H1 (cell line): ENCODE measurements at regions not wholly inside any gene's neighbourhood (a gene's known extent, or its start where the extent isn't known, plus 50 kb on each side); places are given as distances from the start of the nearest gene placed in this dataset.

Source experiments
- CTCF ChIA-PET: fragments of 300-600 bp; sonication (Branson Sonifier 250); formaldehyde crosslinking; loops from one replicate; lab custom pipeline; 2021; ENCODE audit not compliant: partially characterized antibody; lab: Charles Lee
- POLR2A ChIA-PET: fragments of 300-600 bp; sonication (Branson Sonifier 250); formaldehyde crosslinking; loops from one replicate; lab custom pipeline; 2021; ENCODE audit warnings: inconsistent platforms; ENCODE audit not compliant: partially characterized antibody; lab: Charles Lee
- DNase-seq, 2 experiments: peaks; one replicate each; pipeline versions ENCODE4 v3.0.0 to v3.0.0-alpha.2; 2010 to 2022; ENCODE audit warnings: low spot score in 2 of 2, low read depth in 1 of 2, mixed read lengths in 1 of 2
- FAIRE-seq: peaks from 2 replicates; lab custom pipeline; 2011; peaks lifted over from hg19 to GRCh38; lab: Jason Lieb, UNC
- H2AFZ ChIP-seq: 2 replicates; pipeline ENCODE4 v1.8.1; 2012; ENCODE audit warnings: low read length, inconsistent platforms
- H2AK5ac ChIP-seq: 2 replicates; pipeline ENCODE4 v1.6.1; 2013; ENCODE audit warnings: low read depth, low read length
- H2BK120ac ChIP-seq: replicated peaks from 2 replicates; pipeline ENCODE3; 2013; ENCODE audit warnings: low read depth, low read length, inconsistent platforms
- H2BK12ac ChIP-seq: 2 replicates; pipeline ENCODE4 v1.6.1; 2013; ENCODE audit warnings: low read depth, low read length
- H2BK15ac ChIP-seq: 2 replicates; pipeline ENCODE4 v1.6.1; 2013; ENCODE audit warnings: low read length
- H2BK20ac ChIP-seq: 2 replicates; pipeline ENCODE4 v1.6.1; 2013; ENCODE audit warnings: low read length
- H2BK5ac ChIP-seq: 2 replicates; pipeline ENCODE4 v1.6.1; 2013; ENCODE audit warnings: low read depth, low read length
- H3K14ac ChIP-seq: 2 replicates; pipeline ENCODE4 v1.6.1; 2013; ENCODE audit warnings: inconsistent platforms; ENCODE audit not compliant: insufficient read length
- H3K18ac ChIP-seq: 2 replicates; pipeline ENCODE4 v1.6.1; 2013; ENCODE audit warnings: low read length; ENCODE audit errors: extremely low read depth
- H3K23ac ChIP-seq: 2 replicates; pipeline ENCODE4 v1.6.1; 2013; ENCODE audit warnings: inconsistent platforms; ENCODE audit not compliant: insufficient read length
- H3K23me2 ChIP-seq: 2 replicates; pipeline ENCODE4 v1.6.1; 2013; ENCODE audit warnings: low read depth, low read length
- H3K27ac ChIP-seq: 2 replicates; pipeline ENCODE4 v1.6.1; 2011; ENCODE audit warnings: low read depth, low read length, inconsistent platforms
- H3K27me3 ChIP-seq, 4 experiments: replicated peaks in 1 of 4; 1 replicate in 1 of 4; 2 replicates in 3 of 4; pipeline versions ENCODE4 v1.6.1 to v1.8.1; 2011 to 2013; ENCODE audit warnings: low read length in 3 of 4, mild to moderate bottlenecking in 3 of 4, inconsistent platforms in 2 of 4, mixed read lengths in 2 of 4, moderate library complexity in 1 of 4; ENCODE audit not compliant: control insufficient read depth in 3 of 4, insufficient read depth in 3 of 4; ENCODE audit errors: extremely low read depth in 1 of 4
- H3K36me3 ChIP-seq, 4 experiments: 2 replicates each; pipeline versions ENCODE4 v1.6.1 to v1.8.1; 2011 to 2013; ENCODE audit warnings: mild to moderate bottlenecking in 4 of 4, low read length in 3 of 4, moderate library complexity in 2 of 4, control low read depth in 1 of 4, inconsistent platforms in 1 of 4; ENCODE audit not compliant: insufficient read depth in 4 of 4, control insufficient read depth in 2 of 4
- H3K4ac ChIP-seq: replicated peaks from 2 replicates; pipeline ENCODE3; 2013; ENCODE audit warnings: low read length, low read depth, mixed read lengths, inconsistent platforms; ENCODE audit not compliant: insufficient read length
- H3K4me1 ChIP-seq, 4 experiments: replicated peaks in 1 of 4; 1 replicate in 1 of 4; 2 replicates in 3 of 4; pipeline versions ENCODE4 v1.6.1 to v1.8.1; 2011 to 2013; ENCODE audit warnings: low read length in 3 of 4, inconsistent platforms in 2 of 4, mixed read lengths in 1 of 4; ENCODE audit not compliant: insufficient read depth in 4 of 4, control insufficient read depth in 3 of 4
- H3K4me2 ChIP-seq, 2 experiments: 2 replicates each; pipeline versions ENCODE4 v1.6.1 to v1.8.1; 2011 to 2013; ENCODE audit warnings: low read depth in 2 of 2, low read length in 2 of 2, control low read depth in 1 of 2, inconsistent platforms in 1 of 2, mild to moderate bottlenecking in 1 of 2; ENCODE audit not compliant: insufficient read depth in 1 of 2
- H3K4me3 ChIP-seq, 4 experiments: fragments of 200-600, 300-600 bp in 1 of 4; sonication (generic), shearing (Covaris generic), sonication (Bioruptor Twin) in 1 of 4; 2 replicates each; pipeline versions ENCODE4 v1.5.1 to v1.8.1; 2011 to 2016; ENCODE audit warnings: low read length in 4 of 4, low read depth in 3 of 4, control low read depth in 2 of 4, inconsistent platforms in 2 of 4, mild to moderate bottlenecking in 2 of 4, mixed read lengths in 1 of 4, moderate library complexity in 1 of 4; ENCODE audit not compliant: insufficient read depth in 2 of 4; ENCODE audit errors: extremely low read depth in 1 of 4
- H3K56ac ChIP-seq: replicated peaks from 2 replicates; pipeline ENCODE3; 2013; ENCODE audit warnings: low read depth, mild to moderate bottlenecking, mixed read lengths, low read length, inconsistent platforms; ENCODE audit not compliant: insufficient read length
- H3K79me1 ChIP-seq: 2 replicates; pipeline ENCODE4 v1.6.1; 2013; ENCODE audit warnings: low read depth, low read length, control low read depth
- H3K79me2 ChIP-seq, 2 experiments: 2 replicates each; pipeline versions ENCODE4 v1.6.1 to v1.8.1; 2012 to 2013; ENCODE audit warnings: low read length in 2 of 2, mild to moderate bottlenecking in 2 of 2, inconsistent platforms in 1 of 2; ENCODE audit not compliant: insufficient read depth in 2 of 2, control insufficient read depth in 1 of 2
- H3K9ac ChIP-seq, 4 experiments: replicated peaks in 1 of 4; 1 replicate in 1 of 4; 2 replicates in 3 of 4; pipeline versions ENCODE4 v1.6.1 to v1.8.1; 2011 to 2013; ENCODE audit warnings: low read depth in 3 of 4, low read length in 3 of 4, control low read depth in 2 of 4, mild to moderate bottlenecking in 2 of 4, moderate library complexity in 2 of 4, inconsistent platforms in 1 of 4; ENCODE audit errors: extremely low read depth in 1 of 4
- H3K9me3 ChIP-seq, 2 experiments: 2 replicates each; pipeline versions ENCODE4 v1.6.1 to v1.8.1; 2012 to 2013; ENCODE audit warnings: mild to moderate bottlenecking in 2 of 2, moderate library complexity in 2 of 2, control low read depth in 1 of 2, inconsistent platforms in 1 of 2, low read depth in 1 of 2, low read length in 1 of 2, mixed read lengths in 1 of 2; ENCODE audit not compliant: insufficient read depth in 2 of 2
- H4K20me1 ChIP-seq, 2 experiments: replicated peaks in 1 of 2; 2 replicates each; pipeline versions ENCODE3 to v1.8.1; 2011 to 2013; ENCODE audit warnings: inconsistent platforms in 2 of 2, low read length in 2 of 2, mild to moderate bottlenecking in 1 of 2; ENCODE audit not compliant: insufficient read depth in 2 of 2, control insufficient read depth in 1 of 2
- H4K5ac ChIP-seq: 2 replicates; pipeline ENCODE4 v1.6.1; 2013; ENCODE audit warnings: low read length, low read depth, mixed read lengths, inconsistent platforms; ENCODE audit not compliant: insufficient read length
- H4K8ac ChIP-seq: 2 replicates; pipeline ENCODE4 v1.8.0; 2013; ENCODE audit warnings: mild to moderate bottlenecking, moderate library complexity, low read length, inconsistent platforms; ENCODE audit not compliant: insufficient read depth; ENCODE audit errors: extremely low read depth
- H4K91ac ChIP-seq: replicated peaks from 2 replicates; pipeline ENCODE3; 2013; ENCODE audit warnings: low read length, mixed read lengths, inconsistent platforms; ENCODE audit not compliant: insufficient read length
- CREB1 ChIP-seq: IDR thresholded peaks from 2 replicates; pipeline ENCODE4 v1.6.1; 2012; ENCODE audit warnings: inconsistent platforms
- EZH2 ChIP-seq: fragments of 200-600 bp; sonication (generic); IDR thresholded peaks from 2 replicates; pipeline ENCODE4 v1.7.1; 2012; ENCODE audit warnings: low read depth, mild to moderate bottlenecking, moderate library complexity, low read length, inconsistent platforms; ENCODE audit not compliant: severe bottlenecking
- GABPA ChIP-seq: IDR thresholded peaks from 2 replicates; pipeline ENCODE4 v1.6.1; 2011; ENCODE audit warnings: mild to moderate bottlenecking, low read length, moderate library complexity, borderline replicate concordance; ENCODE audit not compliant: insufficient read depth
- HDAC2 ChIP-seq, 2 experiments: fragments of 300-600 bp in 1 of 2; sonication (generic) in 1 of 2; IDR thresholded peaks; 2 replicates each; pipeline ENCODE4 v1.6.1; 2011 to 2012; ENCODE audit warnings: low read depth in 2 of 2, low read length in 2 of 2, mild to moderate bottlenecking in 2 of 2, moderate library complexity in 2 of 2, borderline replicate concordance in 1 of 2, inconsistent platforms in 1 of 2
- HDAC6 ChIP-seq: IDR thresholded peaks from one replicate; pipeline ENCODE4 v1.7.1; 2012; ENCODE audit warnings: low read depth, mild to moderate bottlenecking, inconsistent platforms, low read length, moderate library complexity
- RAD21 ChIP-seq, 2 experiments: IDR thresholded peaks in 1 of 2; conservative IDR thresholded peaks in 1 of 2; 2 replicates each; pipeline ENCODE4 v1.6.1; 2011; ENCODE audit warnings: low read depth in 2 of 2, low read length in 2 of 2, improper control_type of control experiment in 1 of 2, inconsistent platforms in 1 of 2, mild to moderate bottlenecking in 1 of 2, moderate library complexity in 1 of 2
- RNF2 ChIP-seq: fragments of 200-900, 300-1000 bp; sonication (generic); IDR thresholded peaks from 2 replicates; pipeline ENCODE4 v1.7.1; 2016; ENCODE audit warnings: borderline replicate concordance, low read depth, mild to moderate bottlenecking, antibody characterized with exemption, low read length; ENCODE audit not compliant: poor library complexity, severe bottlenecking; ENCODE audit errors: missing control alignments
- SAP30 ChIP-seq: fragments of 300-600 bp; sonication (generic); IDR thresholded peaks from 2 replicates; pipeline ENCODE4 v1.7.1; 2012; ENCODE audit warnings: low read length, moderate library complexity, mild to moderate bottlenecking, inconsistent platforms; ENCODE audit not compliant: insufficient read depth, insufficient replicate concordance
- SIX5 ChIP-seq: IDR thresholded peaks from 2 replicates; pipeline ENCODE4 v1.6.1; 2011; ENCODE audit warnings: mild to moderate bottlenecking, low read depth, low read length
- SUZ12 ChIP-seq: fragments of 200-600 bp; sonication (generic); IDR thresholded peaks from 2 replicates; pipeline ENCODE4 v1.6.1; 2012; ENCODE audit warnings: mild to moderate bottlenecking, inconsistent platforms, low read length, moderate library complexity, mixed read lengths
- WGBS, 2 experiments: shearing (Covaris generic) in 1 of 2; methylation state at CpG; one replicate each; pipeline versions ENCODE4 v1.1.6 to v1.1.7; 2013 to 2015; ENCODE audit warnings: low lambda C conversion rate in 2 of 2, mixed read lengths in 2 of 2, inconsistent platforms in 1 of 2, low coverage in 1 of 2, missing lambda C conversion rate in 1 of 2; ENCODE audit not compliant: insufficient replicate concordance in 2 of 2, insufficient coverage in 1 of 2, insufficient read length in 1 of 2; ENCODE audit errors: extremely low coverage in 1 of 2, missing lambda C conversion rate in 1 of 2; 5-methylcytosine and 5-hydroxymethylcytosine counted together
- TF ChIP-seq, protein P1 (sequence below): IDR thresholded peaks from 2 replicates; pipeline ENCODE4 v1.6.1; 2012; ENCODE audit warnings: inconsistent platforms
- TF ChIP-seq, protein P2 (sequence below): IDR thresholded peaks from 2 replicates; pipeline ENCODE4 v1.6.1; 2011; ENCODE audit warnings: low read length, improper control_type of control experiment

DNA sequence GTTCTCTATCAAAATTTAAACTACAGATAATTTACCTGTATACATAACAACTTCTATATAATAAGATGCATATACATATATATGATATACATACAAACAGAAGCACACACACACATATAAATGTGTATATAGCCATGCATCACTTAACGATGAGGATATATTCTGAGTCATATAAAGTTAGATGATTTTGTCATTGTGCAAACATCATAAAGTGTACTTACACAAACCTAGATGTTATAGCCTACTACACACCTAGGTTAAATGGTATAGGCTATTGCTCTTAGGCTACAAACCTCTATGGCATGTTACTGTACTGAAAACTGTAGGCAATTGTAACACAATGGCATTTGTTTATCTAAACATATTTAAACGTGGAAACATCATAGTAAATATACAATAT is 937.6 kb upstream of the KCND2 start:
- H3K4ac ChIP-seq: no peak overlapping the region
- H3K27me3 ChIP-seq: no peaks in the 10 kb centered on the region
- no peak overlapping the region for H2BK12ac ChIP-seq
- H3K9ac ChIP-seq: no peak overlapping the region
- no peak overlapping the region for H2BK15ac ChIP-seq
- no peaks in the 10 kb centered on the region for H3K23me2 ChIP-seq
- DNase-seq: no peak
- H3K14ac ChIP-seq: no peak overlapping the region
- no peaks in the 10 kb centered on the region for H3K36me3 ChIP-seq
- no peak overlapping the region for H2BK5ac ChIP-seq
- H3K4me1 ChIP-seq: no peaks in the 10 kb centered on the region
- no peak overlapping the region for H2AFZ ChIP-seq
- no peak overlapping the region for H2AK5ac ChIP-seq
- H4K20me1 ChIP-seq: no peaks in the 10 kb centered on the region
- ChIA-PET CTCF (no interaction called here), POLR2A (no interaction called here)
- H3K79me1 ChIP-seq: no peaks in the 10 kb centered on the region
- H3K79me2 ChIP-seq: no peaks in the 10 kb centered on the region
- no peak overlapping the region for H4K8ac ChIP-seq
- H3K56ac ChIP-seq: no peak overlapping the region
- H4K5ac ChIP-seq: no peak overlapping the region
- no peak overlapping the region for H2BK120ac ChIP-seq
- H4K91ac ChIP-seq: no peak overlapping the region
- H3K23ac ChIP-seq: no peak overlapping the region
- no peak for FAIRE-seq
- H2BK20ac ChIP-seq: no peak overlapping the region
- H3K18ac ChIP-seq: no peak overlapping the region
- 94% methylated on average over 2 of the region's 2 CpGs; no CpG with 5 or more reads in 1 of the 2 experiments for WGBS, 2 experiments
- H3K4me2 ChIP-seq: no peak overlapping the region
- H3K27ac ChIP-seq: no peak overlapping the region
- H3K9me3 ChIP-seq: no peaks in the 10 kb centered on the region
- no peak overlapping the region for H3K4me3 ChIP-seq
- TF ChIP-seq SAP30 (no peak), HDAC2 (IDR thresholded peaks at IDR 0.05; ENCODE audit: borderline replicate concordance in 1 of 2, low read depth in 2 of 2, low read length in 2 of 2) (no peak), SIX5 (no peak), CREB1 (no peak), SUZ12 (no peak), RAD21 (IDR thresholded peaks at IDR 0.05 in 1 of 2, conservative IDR thresholded peaks at IDR 0.05 in 1 of 2; ENCODE audit: low read depth in 2 of 2, low read length in 2 of 2) (no peak), RNF2 (no peak), EZH2 (no peak), HDAC6 (no peak), GABPA (no peak)
- TF ChIP-seq, protein P1, sequence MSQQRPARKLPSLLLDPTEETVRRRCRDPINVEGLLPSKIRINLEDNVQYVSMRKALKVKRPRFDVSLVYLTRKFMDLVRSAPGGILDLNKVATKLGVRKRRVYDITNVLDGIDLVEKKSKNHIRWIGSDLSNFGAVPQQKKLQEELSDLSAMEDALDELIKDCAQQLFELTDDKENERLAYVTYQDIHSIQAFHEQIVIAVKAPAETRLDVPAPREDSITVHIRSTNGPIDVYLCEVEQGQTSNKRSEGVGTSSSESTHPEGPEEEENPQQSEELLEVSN: no peak
- TF ChIP-seq, protein P2, sequence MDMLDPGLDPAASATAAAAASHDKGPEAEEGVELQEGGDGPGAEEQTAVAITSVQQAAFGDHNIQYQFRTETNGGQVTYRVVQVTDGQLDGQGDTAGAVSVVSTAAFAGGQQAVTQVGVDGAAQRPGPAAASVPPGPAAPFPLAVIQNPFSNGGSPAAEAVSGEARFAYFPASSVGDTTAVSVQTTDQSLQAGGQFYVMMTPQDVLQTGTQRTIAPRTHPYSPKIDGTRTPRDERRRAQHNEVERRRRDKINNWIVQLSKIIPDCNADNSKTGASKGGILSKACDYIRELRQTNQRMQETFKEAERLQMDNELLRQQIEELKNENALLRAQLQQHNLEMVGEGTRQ: no peak
